GM12878 (cell line): ENCODE measurements at regions not wholly inside any gene's neighbourhood (a gene's known extent, or its start where the extent isn't known, plus 50 kb on each side); places are given as distances from the start of the nearest gene placed in this dataset.

Experiments used
- BHLHE40 ChIP-seq, 2 experiments: fragments of 450-650 bp in 1 of 2; IDR thresholded peaks; 2 replicates each; pipeline ENCODE4 v1.6.1; 2011 to 2017; ENCODE audit warnings: low read depth in 2 of 2, borderline replicate concordance in 1 of 2, improper control_type of control experiment in 1 of 2, low read length in 1 of 2, mild to moderate bottlenecking in 1 of 2
- CBX5 ChIP-seq: sonication (generic); IDR thresholded peaks from 2 replicates; pipeline ENCODE4 v1.6.1; 2016; ENCODE audit warnings: low read depth, moderate library complexity, mild to moderate bottlenecking, inconsistent platforms
- CREM ChIP-seq: IDR thresholded peaks from 2 replicates; pipeline ENCODE4 v1.6.1; 2014; ENCODE audit warnings: antibody characterized with exemption, low read depth
- DPF2 ChIP-seq: fragments of 450-650 bp; IDR thresholded peaks from 2 replicates; pipeline ENCODE4 v1.6.1; 2017; ENCODE audit warnings: mild to moderate bottlenecking
- EGR1 ChIP-seq, 2 experiments: IDR thresholded peaks; 1 replicate in 1 of 2; 2 replicates in 1 of 2; pipeline ENCODE4 v1.6.1; 2011 to 2012; ENCODE audit warnings: low read depth in 2 of 2, low read length in 2 of 2, borderline replicate concordance in 1 of 2, mild to moderate bottlenecking in 1 of 2, moderate library complexity in 1 of 2
- FOXM1 ChIP-seq: IDR thresholded peaks from 2 replicates; pipeline ENCODE4 v1.6.1; 2012; ENCODE audit warnings: low read depth, mild to moderate bottlenecking, inconsistent platforms, low read length, moderate library complexity
- GABPA ChIP-seq: IDR thresholded peaks from 2 replicates; pipeline ENCODE4 v1.6.1; 2014; ENCODE audit warnings: antibody characterized with exemption, low read depth, mild to moderate bottlenecking, inconsistent platforms
- HCFC1 ChIP-seq: fragments of 150-350 bp; IDR thresholded peaks from 2 replicates; pipeline ENCODE4 v1.6.1; 2014; ENCODE audit warnings: low read length
- HDGF ChIP-seq: fragments of 450-650 bp; IDR thresholded peaks from 2 replicates; pipeline ENCODE4 v1.6.1; 2016; ENCODE audit warnings: antibody characterized with exemption
- JUNB ChIP-seq: IDR thresholded peaks from 2 replicates; pipeline ENCODE4 v1.6.1; 2016; ENCODE audit warnings: antibody characterized with exemption, mild to moderate bottlenecking
- MXI1 ChIP-seq: fragments of 150-350 bp; IDR thresholded peaks from 2 replicates; pipeline ENCODE4 v1.6.1; 2011; ENCODE audit warnings: low read depth, mild to moderate bottlenecking, inconsistent platforms, low read length, improper control_type of control experiment
- MYC ChIP-seq: IDR thresholded peaks from 2 replicates; pipeline ENCODE4 v1.6.1; 2011; ENCODE audit warnings: mild to moderate bottlenecking, low read length, moderate library complexity, inconsistent platforms; ENCODE audit not compliant: insufficient read depth, insufficient replicate concordance, insufficient read length, severe bottlenecking
- RBBP5 ChIP-seq: fragments of 200-600 bp; sonication (generic); conservative IDR thresholded peaks from 2 replicates; pipeline ENCODE4 v1.6.1; 2016
- RELA ChIP-seq: fragments of 450-650 bp; IDR thresholded peaks from 2 replicates; pipeline ENCODE4 v1.8.0; 2014; ENCODE audit warnings: borderline replicate concordance; ENCODE audit not compliant: partially characterized antibody
- SMAD5 ChIP-seq: IDR thresholded peaks from 2 replicates; pipeline ENCODE4 v1.6.1; 2016; ENCODE audit warnings: antibody characterized with exemption, low read depth
- SMARCA5 ChIP-seq: fragments of 450-650 bp; IDR thresholded peaks from 2 replicates; pipeline ENCODE4 v1.6.1; 2017; ENCODE audit warnings: mild to moderate bottlenecking
- SP1 ChIP-seq: IDR thresholded peaks from one replicate; pipeline ENCODE4 v1.6.1; 2011; ENCODE audit warnings: low read depth, low read length
- TARDBP ChIP-seq: IDR thresholded peaks from 2 replicates; pipeline ENCODE4 v1.6.1; 2016; ENCODE audit warnings: borderline replicate concordance
- TF ChIP-seq, protein P1 (sequence below): fragments of 450-650 bp; IDR thresholded peaks from 2 replicates; pipeline ENCODE4 v1.6.1; 2017; ENCODE audit warnings: mild to moderate bottlenecking
- TF ChIP-seq, protein P2 (sequence below): fragments of 450-650 bp; IDR thresholded peaks from 2 replicates; pipeline ENCODE4 v1.6.1; 2017; ENCODE audit warnings: low read depth, mild to moderate bottlenecking, moderate library complexity
- TF ChIP-seq, protein P3 (sequence below): fragments of 450-650 bp; IDR thresholded peaks from 2 replicates; pipeline ENCODE4 v1.6.1; 2017; ENCODE audit warnings: mild to moderate bottlenecking, low read depth, inconsistent platforms; ENCODE audit not compliant: poor library complexity, severe bottlenecking
- TF ChIP-seq, protein P4 (sequence below): IDR thresholded peaks from 2 replicates; pipeline ENCODE4 v1.6.1; 2012; ENCODE audit warnings: low read length, inconsistent platforms
- TF ChIP-seq, protein P5 (sequence below): fragments of 450-650 bp; IDR thresholded peaks from 2 replicates; pipeline ENCODE4 v1.6.1; 2017; ENCODE audit warnings: antibody characterized with exemption, mild to moderate bottlenecking, moderate library complexity

DNA sequence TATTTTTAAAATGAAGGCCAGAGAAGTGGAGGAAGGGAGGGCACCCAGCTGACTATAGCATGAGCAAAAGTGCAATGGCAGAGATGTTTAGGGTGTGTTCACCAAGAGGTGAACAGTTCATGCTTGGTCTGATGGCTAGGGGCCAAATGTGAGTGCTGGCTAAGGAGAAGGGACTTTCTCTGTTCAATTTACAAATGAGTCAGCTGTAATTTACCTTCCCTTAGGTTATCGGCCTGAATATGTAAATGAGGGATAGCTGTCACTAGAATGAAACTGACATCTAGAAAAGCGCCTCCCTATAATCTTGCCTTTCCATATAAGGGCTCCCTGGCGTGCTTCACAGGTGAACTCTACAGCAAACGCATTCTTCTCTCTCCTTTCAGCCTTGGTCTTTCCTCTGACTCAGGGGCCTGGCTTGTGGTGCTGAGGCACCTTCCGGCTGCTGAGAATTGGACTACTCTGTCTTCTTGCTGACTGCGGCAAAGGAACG is 114.7 kb upstream of the BACH2 start (continued):
- TF ChIP-seq GABPA (no peak), TARDBP (no peak), SMAD5 (no peak), SMARCA5 (no peak), RBBP5 (no peak), FOXM1 (peak; percentile 72; the same call in 1 of the 2 replicates), CBX5 (peak; percentile 51; the same call in 1 of the 2 replicates), CREM (peak; percentile 54; the same call in 1 of the 2 replicates), BHLHE40 (IDR thresholded peaks at IDR 0.05; ENCODE audit: borderline replicate concordance in 1 of 2, low read depth in 2 of 2, low read length in 1 of 2) (no peak), MXI1 (no peak), MYC (no peak), DPF2 (no peak), SP1 (no peak), HDGF (no peak), JUNB (peak; percentile 62; the same call in 1 of the 2 replicates), EGR1 (IDR thresholded peaks at IDR 0.05; ENCODE audit: borderline replicate concordance in 1 of 2, low read depth in 2 of 2, low read length in 2 of 2) (no peak), HCFC1 (no peak), RELA (no peak)
- TF ChIP-seq, protein P1, sequence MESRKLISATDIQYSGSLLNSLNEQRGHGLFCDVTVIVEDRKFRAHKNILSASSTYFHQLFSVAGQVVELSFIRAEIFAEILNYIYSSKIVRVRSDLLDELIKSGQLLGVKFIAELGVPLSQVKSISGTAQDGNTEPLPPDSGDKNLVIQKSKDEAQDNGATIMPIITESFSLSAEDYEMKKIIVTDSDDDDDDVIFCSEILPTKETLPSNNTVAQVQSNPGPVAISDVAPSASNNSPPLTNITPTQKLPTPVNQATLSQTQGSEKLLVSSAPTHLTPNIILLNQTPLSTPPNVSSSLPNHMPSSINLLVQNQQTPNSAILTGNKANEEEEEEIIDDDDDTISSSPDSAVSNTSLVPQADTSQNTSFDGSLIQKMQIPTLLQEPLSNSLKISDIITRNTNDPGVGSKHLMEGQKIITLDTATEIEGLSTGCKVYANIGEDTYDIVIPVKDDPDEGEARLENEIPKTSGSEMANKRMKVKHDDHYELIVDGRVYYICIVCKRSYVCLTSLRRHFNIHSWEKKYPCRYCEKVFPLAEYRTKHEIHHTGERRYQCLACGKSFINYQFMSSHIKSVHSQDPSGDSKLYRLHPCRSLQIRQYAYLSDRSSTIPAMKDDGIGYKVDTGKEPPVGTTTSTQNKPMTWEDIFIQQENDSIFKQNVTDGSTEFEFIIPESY, result no peak
- TF ChIP-seq, protein P2, sequence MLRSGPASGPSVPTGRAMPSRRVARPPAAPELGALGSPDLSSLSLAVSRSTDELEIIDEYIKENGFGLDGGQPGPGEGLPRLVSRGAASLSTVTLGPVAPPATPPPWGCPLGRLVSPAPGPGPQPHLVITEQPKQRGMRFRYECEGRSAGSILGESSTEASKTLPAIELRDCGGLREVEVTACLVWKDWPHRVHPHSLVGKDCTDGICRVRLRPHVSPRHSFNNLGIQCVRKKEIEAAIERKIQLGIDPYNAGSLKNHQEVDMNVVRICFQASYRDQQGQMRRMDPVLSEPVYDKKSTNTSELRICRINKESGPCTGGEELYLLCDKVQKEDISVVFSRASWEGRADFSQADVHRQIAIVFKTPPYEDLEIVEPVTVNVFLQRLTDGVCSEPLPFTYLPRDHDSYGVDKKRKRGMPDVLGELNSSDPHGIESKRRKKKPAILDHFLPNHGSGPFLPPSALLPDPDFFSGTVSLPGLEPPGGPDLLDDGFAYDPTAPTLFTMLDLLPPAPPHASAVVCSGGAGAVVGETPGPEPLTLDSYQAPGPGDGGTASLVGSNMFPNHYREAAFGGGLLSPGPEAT, result no peak
- TF ChIP-seq, protein P3, sequence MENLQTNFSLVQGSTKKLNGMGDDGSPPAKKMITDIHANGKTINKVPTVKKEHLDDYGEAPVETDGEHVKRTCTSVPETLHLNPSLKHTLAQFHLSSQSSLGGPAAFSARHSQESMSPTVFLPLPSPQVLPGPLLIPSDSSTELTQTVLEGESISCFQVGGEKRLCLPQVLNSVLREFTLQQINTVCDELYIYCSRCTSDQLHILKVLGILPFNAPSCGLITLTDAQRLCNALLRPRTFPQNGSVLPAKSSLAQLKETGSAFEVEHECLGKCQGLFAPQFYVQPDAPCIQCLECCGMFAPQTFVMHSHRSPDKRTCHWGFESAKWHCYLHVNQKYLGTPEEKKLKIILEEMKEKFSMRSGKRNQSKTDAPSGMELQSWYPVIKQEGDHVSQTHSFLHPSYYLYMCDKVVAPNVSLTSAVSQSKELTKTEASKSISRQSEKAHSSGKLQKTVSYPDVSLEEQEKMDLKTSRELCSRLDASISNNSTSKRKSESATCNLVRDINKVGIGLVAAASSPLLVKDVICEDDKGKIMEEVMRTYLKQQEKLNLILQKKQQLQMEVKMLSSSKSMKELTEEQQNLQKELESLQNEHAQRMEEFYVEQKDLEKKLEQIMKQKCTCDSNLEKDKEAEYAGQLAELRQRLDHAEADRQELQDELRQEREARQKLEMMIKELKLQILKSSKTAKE, result no peak
- TF ChIP-seq, protein P4, sequence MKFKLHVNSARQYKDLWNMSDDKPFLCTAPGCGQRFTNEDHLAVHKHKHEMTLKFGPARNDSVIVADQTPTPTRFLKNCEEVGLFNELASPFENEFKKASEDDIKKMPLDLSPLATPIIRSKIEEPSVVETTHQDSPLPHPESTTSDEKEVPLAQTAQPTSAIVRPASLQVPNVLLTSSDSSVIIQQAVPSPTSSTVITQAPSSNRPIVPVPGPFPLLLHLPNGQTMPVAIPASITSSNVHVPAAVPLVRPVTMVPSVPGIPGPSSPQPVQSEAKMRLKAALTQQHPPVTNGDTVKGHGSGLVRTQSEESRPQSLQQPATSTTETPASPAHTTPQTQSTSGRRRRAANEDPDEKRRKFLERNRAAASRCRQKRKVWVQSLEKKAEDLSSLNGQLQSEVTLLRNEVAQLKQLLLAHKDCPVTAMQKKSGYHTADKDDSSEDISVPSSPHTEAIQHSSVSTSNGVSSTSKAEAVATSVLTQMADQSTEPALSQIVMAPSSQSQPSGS, result 0 out of 2 replicates have a peak, but pooled peaks have one; percentile 43
- TF ChIP-seq, protein P5, sequence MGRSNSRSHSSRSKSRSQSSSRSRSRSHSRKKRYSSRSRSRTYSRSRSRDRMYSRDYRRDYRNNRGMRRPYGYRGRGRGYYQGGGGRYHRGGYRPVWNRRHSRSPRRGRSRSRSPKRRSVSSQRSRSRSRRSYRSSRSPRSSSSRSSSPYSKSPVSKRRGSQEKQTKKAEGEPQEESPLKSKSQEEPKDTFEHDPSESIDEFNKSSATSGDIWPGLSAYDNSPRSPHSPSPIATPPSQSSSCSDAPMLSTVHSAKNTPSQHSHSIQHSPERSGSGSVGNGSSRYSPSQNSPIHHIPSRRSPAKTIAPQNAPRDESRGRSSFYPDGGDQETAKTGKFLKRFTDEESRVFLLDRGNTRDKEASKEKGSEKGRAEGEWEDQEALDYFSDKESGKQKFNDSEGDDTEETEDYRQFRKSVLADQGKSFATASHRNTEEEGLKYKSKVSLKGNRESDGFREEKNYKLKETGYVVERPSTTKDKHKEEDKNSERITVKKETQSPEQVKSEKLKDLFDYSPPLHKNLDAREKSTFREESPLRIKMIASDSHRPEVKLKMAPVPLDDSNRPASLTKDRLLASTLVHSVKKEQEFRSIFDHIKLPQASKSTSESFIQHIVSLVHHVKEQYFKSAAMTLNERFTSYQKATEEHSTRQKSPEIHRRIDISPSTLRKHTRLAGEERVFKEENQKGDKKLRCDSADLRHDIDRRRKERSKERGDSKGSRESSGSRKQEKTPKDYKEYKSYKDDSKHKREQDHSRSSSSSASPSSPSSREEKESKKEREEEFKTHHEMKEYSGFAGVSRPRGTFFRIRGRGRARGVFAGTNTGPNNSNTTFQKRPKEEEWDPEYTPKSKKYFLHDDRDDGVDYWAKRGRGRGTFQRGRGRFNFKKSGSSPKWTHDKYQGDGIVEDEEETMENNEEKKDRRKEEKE, result no peak
